ENCODE measurements at regions not wholly inside any gene's neighbourhood (a gene's known extent, or its start where the extent isn't known, plus 50 kb on each side); places are given as distances from the start of the nearest gene placed in this dataset.

DNA sequence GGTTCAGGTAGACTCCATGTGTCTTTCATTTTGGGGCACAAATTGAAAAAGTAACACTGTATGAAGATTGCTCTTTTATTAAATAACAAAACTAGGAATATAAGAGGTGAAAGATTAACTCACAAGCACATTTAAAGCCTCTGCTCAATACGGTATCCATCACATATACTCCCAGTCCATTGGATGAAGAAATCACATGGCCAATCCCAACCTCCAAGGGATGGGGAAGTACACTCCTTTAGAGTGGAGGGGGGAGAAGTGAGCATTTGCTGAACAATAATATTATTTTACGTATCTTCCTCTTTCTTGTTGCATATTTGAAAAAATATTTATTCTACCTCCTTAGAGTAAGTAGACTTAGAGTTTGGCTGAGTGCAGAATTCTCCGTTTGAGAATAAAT is 316.5 kb downstream of the LMX1A start:
- Histone ChIP-seq H3K9me3 (replicated peaks; ENCODE audit: control insufficient read depth, insufficient read depth, low read depth, low read length) (no peaks in the 10 kb centered on the region), H3K9ac (ENCODE audit: insufficient read depth in 1 of 2, low read depth in 2 of 2, low read length in 2 of 2) (no peak overlapping the region), H3K36me3 (ENCODE audit: control insufficient read depth, insufficient read depth, low read length) (no peaks in the 10 kb centered on the region), H3K27me3 (ENCODE audit: control insufficient read depth in 2 of 2, insufficient read depth in 2 of 2, low read length in 2 of 2) (no peaks in the 10 kb centered on the region), H4K20me1 (replicated peaks; ENCODE audit: control insufficient read depth, insufficient read depth, low read length) (no peaks in the 10 kb centered on the region), H3K4me2 (ENCODE audit: insufficient read depth, low read length) (no peak overlapping the region), H3K4me3 (no peak overlapping the region), H3K9me1 (ENCODE audit: control insufficient read depth, insufficient read depth, low read length) (no peaks in the 10 kb centered on the region), H3K79me2 (ENCODE audit: control insufficient read depth, insufficient read depth, low read length) (no peaks in the 10 kb centered on the region), H3K27ac (ENCODE audit: extremely low read depth, low read depth, low read length) (no peak overlapping the region), H2AFZ (ENCODE audit: low read depth, low read length) (no peak overlapping the region), H3K4me1 (replicated peaks in 1 of 2; ENCODE audit: control insufficient read depth in 2 of 2, insufficient read depth in 2 of 2, low read length in 2 of 2) (no peaks in the 10 kb centered on the region)
- FAIRE-seq (no peak), DNase-seq (ENCODE audit: extremely low read depth in 1 of 4, low spot score in 3 of 4) (no peak), ATAC-seq (no peak)
- ChIA-PET CTCF (ENCODE audit: low intra/inter-chr PET ratio) (no interaction called here), POLR2A (interaction anchor here (1.0 kb wide), 1 partner anchor 521 kb away, joined by 3 read pairs; no protein-coding TSS in a partner anchor)
- BruUV-seq (replicated peaks) = no TSS peak
- TF ChIP-seq ZFPM2 (CRISPR knock-in tag; IDR thresholded peaks at IDR 0.05) (no peak), NCOR1 (IDR thresholded peaks at IDR 0.05) (no peak), SAP30 (IDR thresholded peaks at IDR 0.05; ENCODE audit: borderline replicate concordance, insufficient read depth, low read depth, low read length, poor library complexity, severe bottlenecking) (no peak), NR1H2 (CRISPR knock-in tag; IDR thresholded peaks at IDR 0.05) (no peak), ZFP30 (CRISPR knock-in tag; IDR thresholded peaks at IDR 0.05; ENCODE audit: borderline replicate concordance) (no peak)
- TF ChIP-seq, protein P1, sequence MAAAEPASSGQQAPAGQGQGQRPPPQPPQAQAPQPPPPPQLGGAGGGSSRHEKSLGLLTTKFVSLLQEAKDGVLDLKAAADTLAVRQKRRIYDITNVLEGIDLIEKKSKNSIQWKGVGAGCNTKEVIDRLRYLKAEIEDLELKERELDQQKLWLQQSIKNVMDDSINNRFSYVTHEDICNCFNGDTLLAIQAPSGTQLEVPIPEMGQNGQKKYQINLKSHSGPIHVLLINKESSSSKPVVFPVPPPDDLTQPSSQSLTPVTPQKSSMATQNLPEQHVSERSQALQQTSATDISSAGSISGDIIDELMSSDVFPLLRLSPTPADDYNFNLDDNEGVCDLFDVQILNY (CRISPR knock-in tag; IDR thresholded peaks at IDR 0.05) = no peak
- TF ChIP-seq, protein P2, sequence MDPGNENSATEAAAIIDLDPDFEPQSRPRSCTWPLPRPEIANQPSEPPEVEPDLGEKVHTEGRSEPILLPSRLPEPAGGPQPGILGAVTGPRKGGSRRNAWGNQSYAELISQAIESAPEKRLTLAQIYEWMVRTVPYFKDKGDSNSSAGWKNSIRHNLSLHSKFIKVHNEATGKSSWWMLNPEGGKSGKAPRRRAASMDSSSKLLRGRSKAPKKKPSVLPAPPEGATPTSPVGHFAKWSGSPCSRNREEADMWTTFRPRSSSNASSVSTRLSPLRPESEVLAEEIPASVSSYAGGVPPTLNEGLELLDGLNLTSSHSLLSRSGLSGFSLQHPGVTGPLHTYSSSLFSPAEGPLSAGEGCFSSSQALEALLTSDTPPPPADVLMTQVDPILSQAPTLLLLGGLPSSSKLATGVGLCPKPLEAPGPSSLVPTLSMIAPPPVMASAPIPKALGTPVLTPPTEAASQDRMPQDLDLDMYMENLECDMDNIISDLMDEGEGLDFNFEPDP (CRISPR knock-in tag; IDR thresholded peaks at IDR 0.05) = no peak
- intact Hi-C loops (cut with micrococcal nuclease) (no loop called here), in situ Hi-C loops (cut with MboI) (no loop called here)
- 0% methylated on average over 3 of the region's 3 CpGs for WGBS (ENCODE audit: insufficient coverage, low coverage, missing lambda C conversion rate)
